Mesenchymal stem cell (in vitro differentiated cells and primary cell): ENCODE measurements at regions not wholly inside any gene's neighbourhood (a gene's known extent, or its start where the extent isn't known, plus 50 kb on each side); places are given as distances from the start of the nearest gene placed in this dataset.

Experiments used
- DNase-seq: peaks from one replicate; pipeline ENCODE4 v3.0.0-alpha.2; 2013
- H2AFZ ChIP-seq: one replicate; pipeline ENCODE4 v1.6.1; 2013; ENCODE audit warnings: low read depth, mild to moderate bottlenecking, control low read depth, inconsistent platforms, low read length, moderate library complexity
- H2AK5ac ChIP-seq: 2 replicates; pipeline ENCODE4 v1.6.1; 2013; ENCODE audit warnings: low read length, moderate library complexity, mild to moderate bottlenecking, inconsistent platforms; ENCODE audit not compliant: severe bottlenecking
- H2BK120ac ChIP-seq: one replicate; pipeline ENCODE4 v1.6.1; 2013; ENCODE audit warnings: low read depth, mild to moderate bottlenecking, inconsistent platforms, low read length, moderate library complexity
- H2BK12ac ChIP-seq, 2 experiments: one replicate each; pipeline ENCODE4 v1.6.1; 2013; ENCODE audit warnings: inconsistent platforms in 2 of 2, low read length in 2 of 2, mild to moderate bottlenecking in 2 of 2, moderate library complexity in 2 of 2, control low read depth in 1 of 2
- H2BK15ac ChIP-seq: one replicate; pipeline ENCODE4 v1.6.1; 2013; ENCODE audit warnings: mild to moderate bottlenecking, low read depth, inconsistent platforms; ENCODE audit not compliant: poor library complexity, severe bottlenecking
- H2BK5ac ChIP-seq: 2 replicates; pipeline ENCODE4 v1.6.1; 2013; ENCODE audit warnings: low read depth, mild to moderate bottlenecking, low read length, control low read depth, inconsistent platforms; ENCODE audit not compliant: poor library complexity, severe bottlenecking
- H3K14ac ChIP-seq, 2 experiments: one replicate each; pipeline ENCODE4 v1.6.1; 2013; ENCODE audit warnings: inconsistent platforms in 2 of 2, low read length in 2 of 2, control low read depth in 1 of 2, mild to moderate bottlenecking in 1 of 2, moderate library complexity in 1 of 2
- H3K18ac ChIP-seq, 2 experiments: one replicate each; pipeline ENCODE4 v1.6.1; 2013; ENCODE audit warnings: inconsistent platforms in 2 of 2, low read length in 2 of 2, control low read depth in 1 of 2, low read depth in 1 of 2, mild to moderate bottlenecking in 1 of 2
- H3K23ac ChIP-seq, 2 experiments: one replicate each; pipeline ENCODE4 v1.6.1; 2013; ENCODE audit warnings: inconsistent platforms in 2 of 2, low read length in 2 of 2, mild to moderate bottlenecking in 2 of 2, moderate library complexity in 2 of 2, control low read depth in 1 of 2
- H3K27ac ChIP-seq: 2 replicates; pipeline ENCODE4 v1.5.1; 2013; ENCODE audit warnings: mild to moderate bottlenecking, moderate library complexity, low read length, control low read depth, inconsistent platforms; ENCODE audit not compliant: poor library complexity, severe bottlenecking
- H3K27me3 ChIP-seq, 2 experiments: 2 replicates each; pipeline versions ENCODE4 v1.6.1 to v1.7.0; 2013; ENCODE audit warnings: low read length in 2 of 2, mild to moderate bottlenecking in 2 of 2, moderate library complexity in 2 of 2, control low read depth in 1 of 2, inconsistent platforms in 1 of 2; ENCODE audit not compliant: control insufficient read depth in 1 of 2, insufficient read depth in 1 of 2
- H3K36me3 ChIP-seq, 2 experiments: 2 replicates each; pipeline versions ENCODE4 v1.6.1 to v1.7.0; 2013; ENCODE audit warnings: low read length in 2 of 2, control low read depth in 1 of 2, inconsistent platforms in 1 of 2, low read depth in 1 of 2, mild to moderate bottlenecking in 1 of 2; ENCODE audit not compliant: insufficient read depth in 2 of 2, control insufficient read depth in 1 of 2
- H3K4ac ChIP-seq, 2 experiments: one replicate each; pipeline ENCODE4 v1.6.1; 2013; ENCODE audit warnings: inconsistent platforms in 2 of 2, low read length in 2 of 2, mild to moderate bottlenecking in 2 of 2, moderate library complexity in 2 of 2, control low read depth in 1 of 2, low read depth in 1 of 2
- H3K4me1 ChIP-seq: 2 replicates; pipeline ENCODE4 v1.6.1; 2013; ENCODE audit warnings: low read depth, low read length, control low read depth; ENCODE audit not compliant: control insufficient read depth, insufficient read depth
- H3K4me2 ChIP-seq: 2 replicates; pipeline ENCODE4 v1.6.1; 2013; ENCODE audit warnings: low read length, mild to moderate bottlenecking, inconsistent platforms; ENCODE audit not compliant: poor library complexity, severe bottlenecking
- H3K4me3 ChIP-seq, 2 experiments: 2 replicates each; pipeline versions ENCODE4 v1.5.1 to v1.7.0; 2013; ENCODE audit warnings: low read length in 2 of 2, mild to moderate bottlenecking in 2 of 2, control low read depth in 1 of 2, low read depth in 1 of 2; ENCODE audit not compliant: insufficient read depth in 1 of 2
- H3K79me1 ChIP-seq: replicated peaks from 2 replicates; pipeline ENCODE4 v1.6.1; 2013; ENCODE audit warnings: mild to moderate bottlenecking, control low read depth, low read length, inconsistent platforms; ENCODE audit not compliant: poor library complexity, severe bottlenecking
- H3K9ac ChIP-seq: 2 replicates; pipeline ENCODE4 v1.7.0; 2013; ENCODE audit warnings: mild to moderate bottlenecking, low read length, moderate library complexity
- H3K9me3 ChIP-seq: 2 replicates; pipeline ENCODE4 v1.7.0; 2013; ENCODE audit warnings: mild to moderate bottlenecking, low read length; ENCODE audit not compliant: control insufficient read depth
- H4K8ac ChIP-seq: one replicate; pipeline ENCODE4 v1.6.1; 2013; ENCODE audit warnings: inconsistent platforms, mild to moderate bottlenecking, low read length, moderate library complexity
- H4K91ac ChIP-seq: one replicate; pipeline ENCODE4 v1.6.1; 2013; ENCODE audit warnings: mild to moderate bottlenecking, low read length, inconsistent platforms
- WGBS: methylation state at CpG from one replicate; pipeline ENCODE4 v1.1.7; 2013; ENCODE audit warnings: mixed read lengths; 5-methylcytosine and 5-hydroxymethylcytosine counted together

GRCh38 chr1:238112952-238113621 is 222.4 kb upstream of the ZP4 start:
- Histone ChIP-seq H3K4me2 (no peak overlapping the region), H3K9ac (no peak overlapping the region), H3K4ac (no peak overlapping the region), H3K18ac (no peak overlapping the region), H3K27me3 (no peaks in the 10 kb centered on the region), H2BK5ac (no peak overlapping the region), H2BK12ac (no peak overlapping the region), H3K4me1 (no peaks in the 10 kb centered on the region), H2BK120ac (no peak overlapping the region), H2AFZ (no peak overlapping the region), H3K14ac (no peak overlapping the region), H2BK15ac (no peak overlapping the region), H4K8ac (no peak overlapping the region), H3K4me3 (no peak overlapping the region), H3K27ac (no peak overlapping the region), H3K23ac (no peak overlapping the region), H3K36me3 (no peaks in the 10 kb centered on the region), H4K91ac (no peak overlapping the region), H2AK5ac (no peak overlapping the region), H3K9me3 (no peaks in the 10 kb centered on the region), H3K79me1 (no peaks in the 10 kb centered on the region)
- WGBS: 85% methylated on average over 5 of the region's 5 CpGs
- DNase-seq: no peak

- no peak overlapping the region for H3K18ac ChIP-seq
- no peak overlapping the region for H3K23ac ChIP-seq
- no peak overlapping the region for H2BK5ac ChIP-seq
- WGBS: 58% methylated on average over 1 of the region's 2 CpGs
- H3K9ac ChIP-seq: no peak overlapping the region
- no peak overlapping the region for H2BK12ac ChIP-seq
- no peak for DNase-seq
- H2BK120ac ChIP-seq: no peak overlapping the region
- H3K36me3 ChIP-seq: no peaks in the 10 kb centered on the region
- H3K79me1 ChIP-seq: no peaks in the 10 kb centered on the region
- no peaks in the 10 kb centered on the region for H3K27me3 ChIP-seq
- no peak overlapping the region for H3K4me2 ChIP-seq
- no peak overlapping the region for H3K14ac ChIP-seq
- no peaks in the 10 kb centered on the region for H3K4me1 ChIP-seq
- H2BK15ac ChIP-seq: no peak overlapping the region
- no peaks in the 10 kb centered on the region for H3K9me3 ChIP-seq
- no peak overlapping the region for H4K8ac ChIP-seq
- H2AK5ac ChIP-seq: no peak overlapping the region
- no peak overlapping the region for H3K4ac ChIP-seq
- no peak overlapping the region for H4K91ac ChIP-seq
- H2AFZ ChIP-seq: no peak overlapping the region
- H3K4me3 ChIP-seq: no peak overlapping the region
- no peak overlapping the region for H3K27ac ChIP-seq
Observed at GRCh38 chr1:238111516-238111915, 220.8 kb upstream of the ZP4 start.

- WGBS: 40% methylated on average over 1 of the region's 1 CpG
- H3K79me1 ChIP-seq: no peaks in the 10 kb centered on the region
Observed at GRCh38 chr1:238111081-238111480, 220.4 kb upstream of the ZP4 start.

GRCh38 chr1:238108417-238108816 is 217.7 kb upstream of the ZP4 start:
- H2AK5ac ChIP-seq: no peak overlapping the region
- H3K23ac ChIP-seq: no peak overlapping the region
- no peaks in the 10 kb centered on the region for H3K4me1 ChIP-seq
- H3K9me3 ChIP-seq: peaks cover 4% of the 10 kb centered on the region
- H3K14ac ChIP-seq: no peak overlapping the region
- no peak overlapping the region for H3K9ac ChIP-seq
- DNase-seq: no peak
- no peak overlapping the region for H2BK5ac ChIP-seq
- H2BK12ac ChIP-seq: no peak overlapping the region
- H2BK15ac ChIP-seq: no peak overlapping the region
- WGBS: 92% methylated on average over 2 of the region's 2 CpGs
- H3K27ac ChIP-seq: no peak overlapping the region
- no peaks in the 10 kb centered on the region for H3K27me3 ChIP-seq
- H3K4me2 ChIP-seq: no peak overlapping the region
- H3K18ac ChIP-seq: no peak overlapping the region
- no peak overlapping the region for H3K4me3 ChIP-seq
- no peaks in the 10 kb centered on the region for H3K36me3 ChIP-seq
- H2AFZ ChIP-seq: no peak overlapping the region
- H3K79me1 ChIP-seq: no peaks in the 10 kb centered on the region
- H4K91ac ChIP-seq: no peak overlapping the region
- no peak overlapping the region for H3K4ac ChIP-seq
- no peak overlapping the region for H4K8ac ChIP-seq
- no peak overlapping the region for H2BK120ac ChIP-seq

More at GRCh38 chr1:238111081-238111480, 220.4 kb upstream of the ZP4 start:
- no peak overlapping the region for H3K4ac ChIP-seq
- no peak overlapping the region for H3K4me2 ChIP-seq
- H3K27me3 ChIP-seq: no peaks in the 10 kb centered on the region
- H4K8ac ChIP-seq: no peak overlapping the region
- no peaks in the 10 kb centered on the region for H3K9me3 ChIP-seq
- H3K18ac ChIP-seq: no peak overlapping the region
- no peaks in the 10 kb centered on the region for H3K36me3 ChIP-seq
- H2BK15ac ChIP-seq: no peak overlapping the region
- H3K14ac ChIP-seq: no peak overlapping the region
- H4K91ac ChIP-seq: no peak overlapping the region
- no peaks in the 10 kb centered on the region for H3K4me1 ChIP-seq
- no peak overlapping the region for H2BK120ac ChIP-seq
- H3K4me3 ChIP-seq: no peak overlapping the region
- no peak overlapping the region for H2BK12ac ChIP-seq
- H3K27ac ChIP-seq: no peak overlapping the region
- no peak overlapping the region for H3K9ac ChIP-seq
- H3K23ac ChIP-seq: no peak overlapping the region
- no peak for DNase-seq
- no peak overlapping the region for H2BK5ac ChIP-seq
- H2AFZ ChIP-seq: no peak overlapping the region
- H2AK5ac ChIP-seq: no peak overlapping the region
